ENCODE measurements at regions not wholly inside any gene's neighbourhood (a gene's known extent, or its start where the extent isn't known, plus 50 kb on each side); places are given as distances from the start of the nearest gene placed in this dataset.

- no peak for TF ChIP-seq EZH2 (IDR thresholded peaks at IDR 0.05; ENCODE audit: borderline replicate concordance, low read depth, low read length, poor library complexity, severe bottlenecking)
- TF ChIP-seq CTCF (conservative IDR thresholded peaks at IDR 0.05; ENCODE audit: low read depth, low read length): no peak
Observed at GRCh38 chr10:69721690-69722310, 79.9 kb upstream of the COL13A1 start.
